ENCODE measurements at regions not wholly inside any gene's neighbourhood (a gene's known extent, or its start where the extent isn't known, plus 50 kb on each side); places are given as distances from the start of the nearest gene placed in this dataset.

GRCh38 chr5:92119110-92119509 is 736.0 kb upstream of the ARRDC3 start:
- Histone ChIP-seq H3K27me3 (no peaks in the 10 kb centered on the region), H3K36me3 (no peaks in the 10 kb centered on the region), H3K27ac (no peak overlapping the region), H3K4me1 (no peaks in the 10 kb centered on the region), H3K9me3 (no peaks in the 10 kb centered on the region), H3K4me3 (no peak overlapping the region)
- in situ Hi-C loops (cut with MboI; ENCODE audit: low pct_ligation_motif_present in 1 of 4, low pct_unique_long_range_greater_than_20kb in 1 of 4, low sequenced_read_pairs in 3 of 4): no loop called here
- 89% methylated on average over 1 of the region's 1 CpG for WGBS, 2 donors (ENCODE audit: low coverage in 1 of 2)
- DNase-seq: no peak
- TF ChIP-seq EP300 (IDR thresholded peaks at IDR 0.05; ENCODE audit: low read depth): no peak
- no peak for TF ChIP-seq POLR2A (IDR thresholded peaks at IDR 0.05)
- TF ChIP-seq CTCF (IDR thresholded peaks at IDR 0.05): no peak
- no peak for TF ChIP-seq POLR2AphosphoS5 (IDR thresholded peaks at IDR 0.05)
- intact Hi-C loops (cut with DNase I; ENCODE audit: low total_unique reads): no loop called here

- intact Hi-C loops (cut with DNase I; ENCODE audit: low total_unique reads): no loop called here
- no peak overlapping the region for H3K27ac ChIP-seq
- DNase-seq: no peak
- TF ChIP-seq CTCF (IDR thresholded peaks at IDR 0.05) (no peak), POLR2AphosphoS5 (IDR thresholded peaks at IDR 0.05) (no peak), POLR2A (IDR thresholded peaks at IDR 0.05) (no peak), EP300 (IDR thresholded peaks at IDR 0.05; ENCODE audit: low read depth) (no peak)
- H3K36me3 ChIP-seq: no peaks in the 10 kb centered on the region
- WGBS, 2 donors (ENCODE audit: low coverage in 1 of 2): 27 to 50% methylated on average over 1 of the region's 1 CpG
- H3K4me3 ChIP-seq: no peak overlapping the region
- no peaks in the 10 kb centered on the region for H3K4me1 ChIP-seq
- no peaks in the 10 kb centered on the region for H3K27me3 ChIP-seq
- in situ Hi-C loops (cut with MboI; ENCODE audit: low pct_ligation_motif_present in 1 of 4, low pct_unique_long_range_greater_than_20kb in 1 of 4, low sequenced_read_pairs in 3 of 4): no loop called here
- no peaks in the 10 kb centered on the region for H3K9me3 ChIP-seq
Measured at GRCh38 chr5:92106808-92107207, 723.7 kb upstream of the ARRDC3 start.

- Histone ChIP-seq H3K27me3 (no peaks in the 10 kb centered on the region), H3K9me3 (no peaks in the 10 kb centered on the region), H3K4me3 (no peak overlapping the region), H3K27ac (no peak overlapping the region), H3K4me1 (no peaks in the 10 kb centered on the region), H3K36me3 (no peaks in the 10 kb centered on the region)
- no peak for DNase-seq
- in situ Hi-C loops (cut with MboI; ENCODE audit: low pct_ligation_motif_present in 1 of 4, low pct_unique_long_range_greater_than_20kb in 1 of 4, low sequenced_read_pairs in 3 of 4) (no loop called here), intact Hi-C loops (cut with DNase I; ENCODE audit: low total_unique reads) (no loop called here)
- TF ChIP-seq CTCF (IDR thresholded peaks at IDR 0.05) (no peak), POLR2A (IDR thresholded peaks at IDR 0.05) (no peak), EP300 (IDR thresholded peaks at IDR 0.05; ENCODE audit: low read depth) (no peak), POLR2AphosphoS5 (IDR thresholded peaks at IDR 0.05) (no peak)
Measured at GRCh38 chr5:92104126-92104525, 721.0 kb upstream of the ARRDC3 start.

GRCh38 chr5:92102313-92102712 is 719.2 kb upstream of the ARRDC3 start:
- Histone ChIP-seq H3K4me3 (no peak overlapping the region), H3K27ac (no peak overlapping the region), H3K27me3 (no peaks in the 10 kb centered on the region), H3K36me3 (no peaks in the 10 kb centered on the region), H3K9me3 (no peaks in the 10 kb centered on the region), H3K4me1 (no peaks in the 10 kb centered on the region)
- intact Hi-C loops (cut with DNase I; ENCODE audit: low total_unique reads): no loop called here
- 63 to 80% methylated on average over 1 to 3 of the region's 3 CpGs for WGBS, 2 donors (ENCODE audit: low coverage in 1 of 2)
- in situ Hi-C loops (cut with MboI; ENCODE audit: low pct_ligation_motif_present in 1 of 4, low pct_unique_long_range_greater_than_20kb in 1 of 4, low sequenced_read_pairs in 3 of 4): no loop called here
- no peak for DNase-seq
- TF ChIP-seq EP300 (IDR thresholded peaks at IDR 0.05; ENCODE audit: low read depth) (no peak), POLR2AphosphoS5 (IDR thresholded peaks at IDR 0.05) (no peak)

- 14 to 53% methylated on average over 1 of the region's 1 CpG for WGBS, 2 donors (ENCODE audit: low coverage in 1 of 2)
Measured at GRCh38 chr5:92092239-92092638, 709.1 kb upstream of the ARRDC3 start.

More at GRCh38 chr5:92092239-92092638, 709.1 kb upstream of the ARRDC3 start:
- no peaks in the 10 kb centered on the region for H3K9me3 ChIP-seq
- no peaks in the 10 kb centered on the region for H3K36me3 ChIP-seq
- intact Hi-C loops (cut with DNase I; ENCODE audit: low total_unique reads) (no loop called here), in situ Hi-C loops (cut with MboI; ENCODE audit: low pct_ligation_motif_present in 1 of 4, low pct_unique_long_range_greater_than_20kb in 1 of 4, low sequenced_read_pairs in 3 of 4) (no loop called here)
- DNase-seq: no peak
- TF ChIP-seq EP300 (IDR thresholded peaks at IDR 0.05; ENCODE audit: low read depth) (no peak), POLR2AphosphoS5 (IDR thresholded peaks at IDR 0.05) (no peak), CTCF (IDR thresholded peaks at IDR 0.05) (no peak), POLR2A (IDR thresholded peaks at IDR 0.05) (no peak)
- H3K27me3 ChIP-seq: no peaks in the 10 kb centered on the region
- H3K27ac ChIP-seq: no peak overlapping the region
- no peaks in the 10 kb centered on the region for H3K4me1 ChIP-seq
- H3K4me3 ChIP-seq: no peak overlapping the region
